ENCODE measurements at regions not wholly inside any gene's neighbourhood (a gene's known extent, or its start where the extent isn't known, plus 50 kb on each side); places are given as distances from the start of the nearest gene placed in this dataset.

DNA sequence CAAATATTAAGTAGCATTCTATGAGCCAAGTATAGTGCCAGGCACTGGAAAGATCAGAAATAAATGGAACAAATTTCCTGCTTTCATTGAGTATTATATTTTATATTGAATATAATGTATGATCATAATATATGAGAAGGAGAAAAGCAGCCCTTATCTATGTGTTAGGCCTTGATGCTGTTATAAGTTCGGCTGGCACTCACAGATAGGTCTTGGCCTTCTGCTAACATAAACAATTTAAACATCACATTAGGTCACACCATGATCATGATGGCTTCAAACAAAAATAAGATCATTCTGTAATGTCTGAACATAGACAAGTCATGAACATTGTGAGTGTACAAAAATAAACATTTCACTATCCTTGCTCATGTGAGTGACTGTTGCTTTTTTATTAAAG is 584.0 kb upstream of the ZNF385D start:
- no peaks in the 10 kb centered on the region for H3K27me3 ChIP-seq (replicated peaks; ENCODE audit: insufficient read depth, low read depth, low read length, poor library complexity)
- no peak for TF ChIP-seq EZH2 (IDR thresholded peaks at IDR 0.05; ENCODE audit: borderline replicate concordance, low read depth, low read length, poor library complexity, severe bottlenecking)
- TF ChIP-seq, protein P1, sequence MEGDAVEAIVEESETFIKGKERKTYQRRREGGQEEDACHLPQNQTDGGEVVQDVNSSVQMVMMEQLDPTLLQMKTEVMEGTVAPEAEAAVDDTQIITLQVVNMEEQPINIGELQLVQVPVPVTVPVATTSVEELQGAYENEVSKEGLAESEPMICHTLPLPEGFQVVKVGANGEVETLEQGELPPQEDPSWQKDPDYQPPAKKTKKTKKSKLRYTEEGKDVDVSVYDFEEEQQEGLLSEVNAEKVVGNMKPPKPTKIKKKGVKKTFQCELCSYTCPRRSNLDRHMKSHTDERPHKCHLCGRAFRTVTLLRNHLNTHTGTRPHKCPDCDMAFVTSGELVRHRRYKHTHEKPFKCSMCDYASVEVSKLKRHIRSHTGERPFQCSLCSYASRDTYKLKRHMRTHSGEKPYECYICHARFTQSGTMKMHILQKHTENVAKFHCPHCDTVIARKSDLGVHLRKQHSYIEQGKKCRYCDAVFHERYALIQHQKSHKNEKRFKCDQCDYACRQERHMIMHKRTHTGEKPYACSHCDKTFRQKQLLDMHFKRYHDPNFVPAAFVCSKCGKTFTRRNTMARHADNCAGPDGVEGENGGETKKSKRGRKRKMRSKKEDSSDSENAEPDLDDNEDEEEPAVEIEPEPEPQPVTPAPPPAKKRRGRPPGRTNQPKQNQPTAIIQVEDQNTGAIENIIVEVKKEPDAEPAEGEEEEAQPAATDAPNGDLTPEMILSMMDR (conservative IDR thresholded peaks at IDR 0.05; ENCODE audit: low read depth, low read length) = no peak
- ChIA-PET CTCF (no interaction called here), POLR2A (ENCODE audit: low non-redundant PET) (no interaction called here)
- H3K27ac ChIP-seq (ENCODE audit: low read depth, low read length, poor library complexity, severe bottlenecking) = no peak overlapping the region
- no peak for DNase-seq (ENCODE audit: low spot score)
- intact Hi-C loops (cut with micrococcal nuclease; ENCODE audit: unreplicated experiment) = no loop called here
- no peaks in the 10 kb centered on the region for H3K36me3 ChIP-seq (ENCODE audit: insufficient read depth, low read length, poor library complexity, severe bottlenecking)
- peaks cover 7% of the 10 kb centered on the region for H3K9me3 ChIP-seq (ENCODE audit: low read depth, low read length, poor library complexity, severe bottlenecking)
- H3K4me1 ChIP-seq (ENCODE audit: insufficient read depth, low read length, poor library complexity, severe bottlenecking) = no peaks in the 10 kb centered on the region
- no peak overlapping the region for H3K4me3 ChIP-seq (ENCODE audit: low read depth, low read length, poor library complexity, severe bottlenecking)
- BruUV-seq (replicated peaks) = no TSS peak

DNA sequence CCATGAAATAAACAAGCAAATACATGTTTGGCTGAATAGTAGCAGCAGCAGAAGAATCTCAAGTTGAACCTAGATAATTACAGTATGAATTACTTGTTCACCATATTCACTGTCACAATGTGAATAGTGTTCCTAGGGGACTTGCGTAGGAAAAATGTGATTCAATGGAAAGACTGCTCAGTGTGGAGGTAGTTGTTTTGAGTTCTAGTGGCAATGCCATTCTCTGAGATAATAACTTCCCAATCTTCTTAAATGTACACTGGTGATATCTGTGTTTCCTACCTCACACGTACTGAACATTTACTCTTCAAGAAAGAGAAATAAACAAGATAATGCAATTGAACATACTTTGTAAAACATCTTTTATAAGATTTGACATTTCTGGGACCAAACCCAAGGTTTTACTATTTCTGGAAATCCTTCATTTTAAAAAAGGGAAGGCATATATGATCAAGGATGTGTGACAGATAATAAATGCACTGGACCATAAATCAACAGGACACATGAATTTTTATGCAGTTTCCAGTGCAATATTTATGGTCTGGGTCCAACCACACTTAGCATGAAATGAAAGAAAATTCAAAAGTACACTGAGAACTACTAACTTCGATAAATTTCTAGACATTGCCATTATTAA is 598.3 kb upstream of the ZNF385D start:
- CTCF ChIA-PET = no interaction called here
- TF ChIP-seq, protein P1 (conservative IDR thresholded peaks at IDR 0.05; ENCODE audit: low read depth, low read length) = no peak
- no peak for TF ChIP-seq EZH2 (IDR thresholded peaks at IDR 0.05; ENCODE audit: borderline replicate concordance, low read depth, low read length, poor library complexity, severe bottlenecking)
- Histone ChIP-seq H3K4me1 (ENCODE audit: insufficient read depth, low read length, poor library complexity, severe bottlenecking) (no peaks in the 10 kb centered on the region), H3K9me3 (ENCODE audit: low read depth, low read length, poor library complexity, severe bottlenecking) (peaks cover 10% of the 10 kb centered on the region), H3K27me3 (replicated peaks; ENCODE audit: insufficient read depth, low read depth, low read length, poor library complexity) (no peaks in the 10 kb centered on the region), H3K4me3 (ENCODE audit: low read depth, low read length, poor library complexity, severe bottlenecking) (no peak overlapping the region), H3K27ac (ENCODE audit: low read depth, low read length, poor library complexity, severe bottlenecking) (no peak overlapping the region), H3K36me3 (ENCODE audit: insufficient read depth, low read length, poor library complexity, severe bottlenecking) (no peaks in the 10 kb centered on the region)
- intact Hi-C loops (cut with micrococcal nuclease; ENCODE audit: unreplicated experiment) = no loop called here
- no TSS peak for BruUV-seq (replicated peaks)
- POLR2A ChIA-PET (ENCODE audit: low non-redundant PET) = no interaction called here
- no peak for DNase-seq (ENCODE audit: low spot score)

DNA sequence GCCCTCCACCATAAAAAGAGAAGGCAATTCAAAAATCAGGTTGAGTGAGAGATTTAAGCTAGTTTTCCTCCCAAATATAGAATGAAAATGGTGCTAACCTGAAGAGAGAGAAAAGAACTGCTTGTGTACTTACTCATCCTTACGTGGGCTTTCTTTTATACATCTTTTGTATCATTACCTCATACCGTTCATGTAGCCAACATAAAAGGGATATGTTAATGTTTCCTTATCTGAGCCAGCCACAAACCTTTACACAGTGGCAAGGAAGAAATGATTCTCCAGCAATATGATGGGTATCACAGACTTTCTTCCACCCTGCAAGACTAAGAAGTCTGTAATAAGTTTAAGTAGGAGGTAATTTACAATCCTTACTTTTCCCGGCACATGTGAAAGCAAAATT is 600.8 kb upstream of the ZNF385D start:
- no peaks in the 10 kb centered on the region for H3K4me1 ChIP-seq (ENCODE audit: insufficient read depth, low read length, poor library complexity, severe bottlenecking)
- CTCF ChIA-PET = no interaction called here
- no peak overlapping the region for H3K27ac ChIP-seq (ENCODE audit: low read depth, low read length, poor library complexity, severe bottlenecking)
- no peaks in the 10 kb centered on the region for H3K27me3 ChIP-seq (replicated peaks; ENCODE audit: insufficient read depth, low read depth, low read length, poor library complexity)
- no peak for DNase-seq (ENCODE audit: low spot score)
- no peak overlapping the region for H3K4me3 ChIP-seq (ENCODE audit: low read depth, low read length, poor library complexity, severe bottlenecking)
- H3K9me3 ChIP-seq (ENCODE audit: low read depth, low read length, poor library complexity, severe bottlenecking) = peaks cover 10% of the 10 kb centered on the region
- POLR2A ChIA-PET (ENCODE audit: low non-redundant PET) = no interaction called here
- no peaks in the 10 kb centered on the region for H3K36me3 ChIP-seq (ENCODE audit: insufficient read depth, low read length, poor library complexity, severe bottlenecking)
- TF ChIP-seq, protein P1 (conservative IDR thresholded peaks at IDR 0.05; ENCODE audit: low read depth, low read length) = no peak
- no peak for TF ChIP-seq EZH2 (IDR thresholded peaks at IDR 0.05; ENCODE audit: borderline replicate concordance, low read depth, low read length, poor library complexity, severe bottlenecking)
- intact Hi-C loops (cut with micrococcal nuclease; ENCODE audit: unreplicated experiment) = no loop called here
- BruUV-seq (replicated peaks) = no TSS peak
